Small intestine (tissue), 7 donors: ENCODE measurements at regions not wholly inside any gene's neighbourhood (a gene's known extent, or its start where the extent isn't known, plus 50 kb on each side); places are given as distances from the start of the nearest gene placed in this dataset.
"Not testable (repeated sequence)": the region's sequence is repeated elsewhere in the genome, so short reads cannot be mapped to it uniquely, and the experiment has no call there.

Experiments used
- DNase-seq, 2 donors: peaks; one replicate each; pipeline versions ENCODE4 v3.0.0 to v3.0.0-alpha.2; 2013
- FAIRE-seq: peaks from 2 replicates; lab custom pipeline; 2012; peaks lifted over from hg19 to GRCh38; lab: Jason Lieb, UNC
- H3K27ac ChIP-seq, 3 donors: one replicate each; pipeline ENCODE4 v1.5.1; 2013; ENCODE audit warnings: low read length in 2 of 3, mild to moderate bottlenecking in 2 of 3, control low read depth in 1 of 3, inconsistent platforms in 1 of 3, low read depth in 1 of 3, moderate library complexity in 1 of 3
- H3K27me3 ChIP-seq, 3 donors: one replicate each; pipeline ENCODE4 v1.6.1; 2013; ENCODE audit warnings: low read length in 3 of 3, inconsistent platforms in 1 of 3; ENCODE audit not compliant: control insufficient read depth in 3 of 3, insufficient read depth in 3 of 3
- H3K36me3 ChIP-seq, 3 donors: one replicate each; pipeline ENCODE4 v1.6.1; 2013; ENCODE audit warnings: low read length in 3 of 3, inconsistent platforms in 1 of 3, low read depth in 1 of 3, mild to moderate bottlenecking in 1 of 3, moderate library complexity in 1 of 3; ENCODE audit not compliant: control insufficient read depth in 3 of 3, insufficient read depth in 2 of 3
- H3K4me1 ChIP-seq, 3 donors: one replicate each; pipeline ENCODE4 v1.6.1; 2013; ENCODE audit warnings: low read length in 2 of 3, inconsistent platforms in 1 of 3, low read depth in 1 of 3, mild to moderate bottlenecking in 1 of 3, moderate library complexity in 1 of 3; ENCODE audit not compliant: control insufficient read depth in 3 of 3, insufficient read depth in 2 of 3
- H3K4me3 ChIP-seq, 3 donors: one replicate each; pipeline ENCODE4 v1.5.1; 2013; ENCODE audit warnings: low read length in 3 of 3, control low read depth in 1 of 3, inconsistent platforms in 1 of 3, low read depth in 1 of 3, mild to moderate bottlenecking in 1 of 3, moderate library complexity in 1 of 3
- H3K9me3 ChIP-seq, 2 donors: one replicate each; pipeline ENCODE4 v1.6.1; 2013; ENCODE audit warnings: low read depth in 1 of 2, low read length in 1 of 2; ENCODE audit not compliant: control insufficient read depth in 2 of 2, insufficient read depth in 1 of 2
- WGBS, 3 donors: extraction: QIAGEN DNeasy Blood & Tissue Kit; methylation state at CpG; one replicate each; pipeline ENCODE4 v1.1.7; 2013; 5-methylcytosine and 5-hydroxymethylcytosine counted together
- donor health status: healthy with polysubstance abuse.
- donor health status: control.
- donor health status: control.
- donor health status: Bipolar disorder and iron deficiency.
- donor health status: healthy.

DNA sequence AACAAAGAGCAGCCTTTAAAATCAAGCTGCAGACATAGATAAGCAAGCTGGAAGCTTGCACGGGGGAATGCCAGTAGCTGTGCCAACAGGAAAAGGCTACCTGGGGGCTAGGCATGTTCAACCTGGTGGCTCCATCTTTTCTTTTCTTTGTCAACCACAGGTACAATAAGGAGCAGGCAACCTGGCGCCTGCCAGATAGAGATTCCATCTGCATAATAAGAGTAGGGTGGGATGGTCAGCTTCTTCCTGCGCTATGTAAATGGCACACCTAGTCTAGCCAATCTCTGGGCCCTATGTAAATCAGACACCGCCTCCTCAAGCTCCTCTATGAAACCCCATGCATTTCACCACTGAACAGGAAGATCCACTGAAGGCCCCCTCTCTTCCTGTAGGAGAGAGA is 87.4 kb upstream of the PKP2 start:
- H3K9me3 ChIP-seq = no peaks in the 10 kb centered on the region
- H3K27me3 ChIP-seq = peaks cover 0 to 2% (median 0%) of the 10 kb centered on the region in 3 donors
- no peaks in the 10 kb centered on the region for H3K4me1 ChIP-seq
- no peaks in the 10 kb centered on the region for H3K36me3 ChIP-seq
- FAIRE-seq (no peak), DNase-seq (no peak)
- no peak overlapping the region for H3K27ac ChIP-seq
- no peak overlapping the region for H3K4me3 ChIP-seq
- WGBS, 3 donors = 63 to 71% (median 68%) methylated on average over 4 of the region's 4 CpGs

DNA sequence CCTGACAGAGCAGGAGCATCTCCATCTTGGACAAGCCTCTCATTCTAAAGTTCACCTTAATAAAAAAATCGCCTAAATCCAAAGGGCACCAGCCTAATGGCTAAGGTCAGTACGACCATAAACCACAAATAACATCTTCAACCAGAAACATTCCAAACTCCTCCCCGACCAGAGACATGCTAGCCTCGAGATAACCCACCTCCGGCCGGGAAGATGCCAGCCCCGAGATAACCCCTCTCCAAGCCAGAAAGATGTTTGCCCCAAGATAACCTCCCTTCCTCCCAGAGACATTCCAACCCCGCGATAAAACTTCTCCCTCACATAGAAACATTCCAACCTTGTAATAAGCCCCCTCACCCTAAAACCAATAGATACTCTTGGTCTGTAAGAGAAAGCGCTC is 86.8 kb upstream of the PKP2 start:
- Histone ChIP-seq H3K9me3 (no peaks in the 10 kb centered on the region), H3K27me3 (peaks cover 0 to 2% (median 0%) of the 10 kb centered on the region in 3 donors), H3K4me3 (no peak overlapping the region), H3K4me1 (no peaks in the 10 kb centered on the region), H3K36me3 (no peaks in the 10 kb centered on the region), H3K27ac (no peak overlapping the region)
- FAIRE-seq (no peak), DNase-seq (no peak)
- WGBS, 3 donors = 8 to 18% (median 18%) methylated on average over 10 of the region's 10 CpGs

DNA sequence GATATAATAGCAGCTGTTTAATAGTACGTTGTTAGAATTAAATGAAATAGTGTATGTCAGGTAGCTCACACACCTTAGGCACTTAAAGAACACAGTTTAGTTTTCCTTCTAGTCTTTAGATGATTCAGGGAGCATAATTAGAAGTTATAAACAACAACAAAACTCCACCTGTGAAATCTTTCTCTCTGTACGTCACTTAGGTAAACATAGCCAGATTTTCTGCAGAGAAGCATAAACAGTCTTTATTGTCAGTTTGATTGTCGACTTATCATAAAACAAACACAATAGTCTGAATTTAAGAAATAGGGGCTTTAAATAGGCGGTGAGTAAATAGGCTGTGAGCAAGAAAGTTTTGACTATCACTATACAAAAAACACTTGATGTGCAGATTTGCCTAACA is 84.6 kb upstream of the PKP2 start:
- no peak for FAIRE-seq
- no peak for DNase-seq
- WGBS, 3 donors = 23 to 51% (median 43%) methylated on average over 4 of the region's 4 CpGs
- Histone ChIP-seq H3K9me3 (no peaks in the 10 kb centered on the region), H3K4me3 (no peak overlapping the region), H3K4me1 (no peaks in the 10 kb centered on the region), H3K27me3 (peaks cover 0 to 2% (median 0%) of the 10 kb centered on the region in 3 donors), H3K36me3 (no peaks in the 10 kb centered on the region), H3K27ac (no peak overlapping the region)

DNA sequence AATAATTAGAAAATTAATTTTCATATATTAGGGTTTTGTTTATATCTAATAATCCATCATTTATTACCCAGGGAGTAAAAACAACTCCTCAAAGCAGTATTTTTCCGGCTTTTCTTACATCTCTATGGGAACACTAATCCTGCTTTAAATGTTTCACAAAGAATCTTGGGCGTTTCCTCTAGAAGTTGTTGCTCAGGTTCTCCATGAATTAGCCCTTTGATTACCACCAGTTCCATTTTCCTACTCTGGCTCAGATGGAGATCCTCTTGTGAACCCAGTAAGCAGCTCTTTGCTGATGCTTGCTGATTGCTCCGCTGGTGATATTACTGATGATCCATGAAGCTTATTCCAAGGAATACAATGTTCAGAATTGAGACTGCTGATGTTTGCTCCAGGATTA is 78.5 kb upstream of the PKP2 start:
- Histone ChIP-seq H3K27ac (no peak overlapping the region), H3K36me3 (no peaks in the 10 kb centered on the region), H3K27me3 (no peaks in the 10 kb centered on the region), H3K4me1 (no peaks in the 10 kb centered on the region), H3K9me3 (no peaks in the 10 kb centered on the region), H3K4me3 (no peak overlapping the region)
- FAIRE-seq = no peak
- DNase-seq = no peak
- WGBS, 3 donors = 69 to 84% (median 72%) methylated on average over 3 of the region's 3 CpGs

DNA sequence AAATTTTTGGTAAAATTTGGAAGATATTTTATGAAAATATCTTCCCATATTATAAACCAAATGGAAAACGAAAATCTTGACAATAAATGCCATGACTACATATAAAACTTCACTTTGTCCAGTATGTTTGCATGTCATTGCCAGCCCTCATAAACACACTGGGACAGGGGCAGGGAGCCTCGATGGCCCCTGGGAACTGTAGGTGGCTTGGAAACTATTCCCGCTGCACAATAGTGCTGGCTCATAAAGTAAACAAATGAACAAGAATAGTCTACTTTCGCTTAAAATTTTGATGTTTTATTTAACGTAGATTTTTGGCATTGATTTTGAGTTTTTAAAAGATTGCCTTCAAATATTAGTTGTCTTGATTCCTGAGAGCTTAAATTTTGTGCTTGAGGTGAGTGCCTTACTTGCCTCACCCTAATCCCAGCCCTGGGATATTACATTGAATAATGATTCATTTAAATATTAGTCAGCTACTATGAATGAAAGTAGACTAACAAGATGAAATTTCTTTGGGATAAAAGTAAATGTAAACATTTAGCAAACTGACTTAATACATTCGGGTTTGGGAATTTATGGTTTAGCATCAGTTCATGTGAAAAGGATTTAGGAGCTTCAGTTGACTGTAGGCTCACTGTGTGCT is 74.0 kb upstream of the PKP2 start:
- WGBS, 3 donors = 76 to 78% (median 76%) methylated on average over 6 of the region's 6 CpGs

DNA sequence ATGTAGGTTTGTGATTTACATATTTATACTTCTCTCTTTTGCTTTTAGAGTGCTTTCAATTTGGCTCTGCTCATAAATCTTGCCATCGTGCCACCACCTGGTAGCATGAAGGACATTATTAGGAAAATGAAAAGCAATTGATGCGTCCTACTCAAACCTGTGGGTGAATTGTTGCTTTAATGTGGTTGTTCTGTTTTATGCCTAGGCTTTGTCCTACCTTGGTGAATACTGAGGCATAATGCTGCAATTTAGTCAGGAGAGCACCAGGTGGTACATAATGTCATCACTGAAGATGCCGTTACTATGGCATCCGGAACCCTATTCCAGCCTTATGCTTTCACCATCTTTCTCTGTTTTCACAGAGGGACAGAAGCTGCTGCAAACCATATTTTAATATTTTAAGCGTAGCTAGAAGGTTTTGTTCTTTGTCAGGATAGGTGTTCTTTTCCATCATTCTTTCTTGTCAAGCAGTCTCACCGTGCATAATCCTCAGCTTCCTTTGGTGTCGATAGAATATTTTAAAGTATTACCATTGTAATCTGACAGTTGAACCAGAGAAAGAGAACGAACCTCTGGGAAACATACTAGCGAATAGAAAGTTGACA is 68.5 kb upstream of the PKP2 start:
- 86 to 90% (median 87%) methylated on average over 9 of the region's 9 CpGs for WGBS, 3 donors
- FAIRE-seq = no peak

More for the DNA sequence above, 74.0 kb upstream of the PKP2 start:
- H3K27ac ChIP-seq = no peak overlapping the region
- no peaks in the 10 kb centered on the region for H3K27me3 ChIP-seq
- no peaks in the 10 kb centered on the region for H3K4me1 ChIP-seq
- FAIRE-seq (no peak), DNase-seq (no peak)
- H3K4me3 ChIP-seq = no peak overlapping the region
- H3K9me3 ChIP-seq = no peaks in the 10 kb centered on the region
- no peaks in the 10 kb centered on the region for H3K36me3 ChIP-seq

DNA sequence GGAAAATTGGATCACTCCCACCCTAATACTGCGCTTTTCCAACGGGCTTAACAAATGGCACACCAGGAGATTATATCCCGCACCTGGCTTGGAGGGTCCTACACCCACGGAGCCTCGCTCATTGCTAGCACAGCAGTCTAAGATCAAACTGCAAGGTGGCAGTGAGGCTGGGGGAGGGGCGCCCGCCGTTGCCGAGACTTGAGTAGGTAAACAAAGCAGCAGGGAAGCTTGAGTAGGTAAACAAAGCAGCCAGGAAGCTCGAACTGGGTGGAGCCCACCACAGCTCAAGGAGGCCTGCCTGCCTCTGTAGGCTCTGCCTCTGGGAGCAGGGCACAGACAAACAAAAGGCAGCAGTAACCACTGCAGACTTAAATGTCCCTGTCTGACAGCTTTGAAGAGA is 59.8 kb upstream of the PKP2 start:
- H3K4me1 ChIP-seq, DNase-seq, H3K36me3 ChIP-seq, H3K4me3 ChIP-seq, FAIRE-seq, H3K27me3 ChIP-seq, H3K27ac ChIP-seq, H3K9me3 ChIP-seq: not testable (repeated sequence)
- WGBS, 3 donors = 70 to 81% (median 75%) methylated on average over 9 to 10 of the region's 10 CpGs

More for the DNA sequence above, 68.5 kb upstream of the PKP2 start:
- no peak for DNase-seq
- Histone ChIP-seq H3K4me1 (no peaks in the 10 kb centered on the region), H3K36me3 (no peaks in the 10 kb centered on the region), H3K9me3 (no peaks in the 10 kb centered on the region), H3K27ac (no peak overlapping the region), H3K4me3 (no peak overlapping the region), H3K27me3 (no peaks in the 10 kb centered on the region)

DNA sequence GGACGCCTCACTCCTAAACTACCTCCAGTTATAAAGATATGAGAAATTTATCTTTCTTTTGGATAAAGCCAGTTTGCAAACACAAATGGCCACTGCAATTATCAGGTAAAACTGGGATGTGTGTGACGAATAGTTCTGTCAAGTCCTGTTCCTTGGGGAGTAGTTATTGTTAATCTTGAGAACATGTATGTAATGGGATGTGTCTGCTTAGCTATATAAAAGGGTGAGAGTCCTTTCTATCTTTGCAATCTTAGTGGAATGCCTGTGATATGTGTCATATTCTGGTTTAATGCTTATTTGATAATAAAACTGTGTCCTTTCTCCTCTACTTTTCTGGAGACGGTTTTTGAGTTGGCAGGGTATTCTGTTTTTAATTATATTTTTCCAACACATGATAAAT is 56.1 kb upstream of the PKP2 start:
- WGBS, 3 donors = 39 to 58% (median 51%) methylated on average over 3 of the region's 3 CpGs
- Histone ChIP-seq H3K27me3 (no peaks in the 10 kb centered on the region), H3K4me3 (no peak overlapping the region), H3K4me1 (no peaks in the 10 kb centered on the region), H3K27ac (no peak overlapping the region), H3K36me3 (no peaks in the 10 kb centered on the region), H3K9me3 (peaks cover 0 to 6% of the 10 kb centered on the region in 2 donors)
- DNase-seq (no peak), FAIRE-seq (no peak)
